HCT116 (cell line): ENCODE measurements at regions not wholly inside any gene's neighbourhood (a gene's known extent, or its start where the extent isn't known, plus 50 kb on each side); places are given as distances from the start of the nearest gene placed in this dataset.

Experiments used
- CTCF ChIP-seq, 3 experiments: fragments of 200-600 bp in 1 of 3; sonication (generic) in 1 of 3; IDR thresholded peaks in 2 of 3; conservative IDR thresholded peaks in 1 of 3; 2 replicates each; pipeline ENCODE4 v1.5.1; 2012 to 2017; ENCODE audit warnings: low read depth in 2 of 3, low read length in 2 of 3, antibody characterized with exemption in 1 of 3, borderline replicate concordance in 1 of 3, control low read depth in 1 of 3, mild to moderate bottlenecking in 1 of 3, mixed read lengths in 1 of 3, mixed run types in 1 of 3, moderate library complexity in 1 of 3; ENCODE audit not compliant: insufficient read depth in 1 of 3
- SIN3A ChIP-seq: IDR thresholded peaks from 2 replicates; pipeline ENCODE4 v1.6.1; 2012; ENCODE audit warnings: low read depth

GRCh38 chr6:4543596-4543995 is 232.6 kb upstream of the CDYL start:
- TF ChIP-seq SIN3A = no peak
- no peak for TF ChIP-seq CTCF (IDR thresholded peaks at IDR 0.05 in 2 of 3, conservative IDR thresholded peaks at IDR 0.05 in 1 of 3; ENCODE audit: borderline replicate concordance in 1 of 3, insufficient read depth in 1 of 3, low read depth in 2 of 3, low read length in 2 of 3)
